ENCODE measurements at regions not wholly inside any gene's neighbourhood (a gene's known extent, or its start where the extent isn't known, plus 50 kb on each side); places are given as distances from the start of the nearest gene placed in this dataset.

GRCh38 chr12:114284041-114284440 lies 121.9 kb downstream of the TBX5 start:
- ChIA-PET POLR2A (no interaction called here), CTCF (ENCODE audit: unreplicated experiment) (no interaction called here)
- Histone ChIP-seq H4K20me1 (ENCODE audit: insufficient read depth, low read length) (no peaks in the 10 kb centered on the region), H3K9me3 (ENCODE audit: low read length) (no peaks in the 10 kb centered on the region), H3K36me3 (ENCODE audit: insufficient read depth, low read length) (no peaks in the 10 kb centered on the region), H3K4me3 (ENCODE audit: low read depth, low read length, poor library complexity, severe bottlenecking) (no peak overlapping the region), H3K4me2 (ENCODE audit: low read length) (no peak overlapping the region), H3K4me1 (ENCODE audit: insufficient read depth, low read length, poor library complexity, severe bottlenecking) (no peaks in the 10 kb centered on the region), H3K79me2 (ENCODE audit: insufficient read depth, low read depth, low read length) (no peaks in the 10 kb centered on the region), H3K9me2 (ENCODE audit: insufficient read depth, low read length) (no peaks in the 10 kb centered on the region), H3K27ac (ENCODE audit: low read depth, low read length, poor library complexity, severe bottlenecking) (no peak overlapping the region), H2AFZ (ENCODE audit: low read length) (no peak overlapping the region)
- DNase-seq (ENCODE audit: low spot score): no peak
- intact Hi-C loops (cut with micrococcal nuclease; ENCODE audit: unreplicated experiment): no loop called here
- BruUV-seq (replicated peaks): no TSS peak
- TF ChIP-seq EZH2phosphoT487 (IDR thresholded peaks at IDR 0.05; ENCODE audit: borderline replicate concordance, low read depth, low read length) (no peak), CTCF (conservative IDR thresholded peaks at IDR 0.05; ENCODE audit: low read length) (no peak)

GRCh38 chr12:114275932-114276785 lies 129.8 kb downstream of the TBX5 start:
- Histone ChIP-seq H3K79me2 (ENCODE audit: insufficient read depth, low read depth, low read length) (no peaks in the 10 kb centered on the region), H3K36me3 (ENCODE audit: insufficient read depth, low read length) (no peaks in the 10 kb centered on the region), H3K27ac (ENCODE audit: low read depth, low read length, poor library complexity, severe bottlenecking) (no peak overlapping the region), H3K4me2 (ENCODE audit: low read length) (no peak overlapping the region), H3K9me3 (ENCODE audit: low read length) (no peaks in the 10 kb centered on the region), H3K9me2 (ENCODE audit: insufficient read depth, low read length) (no peaks in the 10 kb centered on the region), H4K20me1 (ENCODE audit: insufficient read depth, low read length) (no peaks in the 10 kb centered on the region), H2AFZ (ENCODE audit: low read length) (no peak overlapping the region), H3K4me1 (ENCODE audit: insufficient read depth, low read length, poor library complexity, severe bottlenecking) (no peaks in the 10 kb centered on the region), H3K4me3 (ENCODE audit: low read depth, low read length, poor library complexity, severe bottlenecking) (no peak overlapping the region)
- DNase-seq (ENCODE audit: low spot score): no peak
- intact Hi-C loops (cut with micrococcal nuclease; ENCODE audit: unreplicated experiment): no loop called here
- ChIA-PET POLR2A (interaction anchor here (0.7 kb wide), 1 partner anchor 203 kb away, joined by 3 read pairs; no protein-coding TSS in a partner anchor), CTCF (ENCODE audit: unreplicated experiment) (no interaction called here)
- no TSS peak for BruUV-seq (replicated peaks)
- TF ChIP-seq EZH2phosphoT487 (IDR thresholded peaks at IDR 0.05; ENCODE audit: borderline replicate concordance, low read depth, low read length) (no peak), CTCF (conservative IDR thresholded peaks at IDR 0.05; ENCODE audit: low read length) (no peak)

- Histone ChIP-seq H3K27ac (ENCODE audit: low read depth, low read length, poor library complexity, severe bottlenecking) (no peak overlapping the region), H3K4me1 (ENCODE audit: insufficient read depth, low read length, poor library complexity, severe bottlenecking) (no peaks in the 10 kb centered on the region), H3K36me3 (ENCODE audit: insufficient read depth, low read length) (no peaks in the 10 kb centered on the region), H3K4me3 (ENCODE audit: low read depth, low read length, poor library complexity, severe bottlenecking) (no peak overlapping the region), H3K4me2 (ENCODE audit: low read length) (no peak overlapping the region), H3K9me3 (ENCODE audit: low read length) (no peaks in the 10 kb centered on the region), H2AFZ (ENCODE audit: low read length) (no peak overlapping the region), H3K9me2 (ENCODE audit: insufficient read depth, low read length) (no peaks in the 10 kb centered on the region), H4K20me1 (ENCODE audit: insufficient read depth, low read length) (no peaks in the 10 kb centered on the region), H3K79me2 (ENCODE audit: insufficient read depth, low read depth, low read length) (no peaks in the 10 kb centered on the region)
- no peak for DNase-seq (ENCODE audit: low spot score)
- ChIA-PET CTCF (ENCODE audit: unreplicated experiment) (no interaction called here), POLR2A (interaction anchor here (0.7 kb wide), 1 partner anchor 202 kb away, joined by 3 read pairs; no protein-coding TSS in a partner anchor)
- no TSS peak for BruUV-seq (replicated peaks)
- intact Hi-C loops (cut with micrococcal nuclease; ENCODE audit: unreplicated experiment): no loop called here
- TF ChIP-seq EZH2phosphoT487 (IDR thresholded peaks at IDR 0.05; ENCODE audit: borderline replicate concordance, low read depth, low read length) (no peak), CTCF (conservative IDR thresholded peaks at IDR 0.05; ENCODE audit: low read length) (no peak)
Observed at GRCh38 chr12:114275086-114275485, 130.9 kb downstream of the TBX5 start.

All from OCI-LY7 (cell line).